ENCODE measurements at regions not wholly inside any gene's neighbourhood (a gene's known extent, or its start where the extent isn't known, plus 50 kb on each side); places are given as distances from the start of the nearest gene placed in this dataset.
"Not testable (repeated sequence)": the region's sequence is repeated elsewhere in the genome, so short reads cannot be mapped to it uniquely, and the experiment has no call there.

DNA sequence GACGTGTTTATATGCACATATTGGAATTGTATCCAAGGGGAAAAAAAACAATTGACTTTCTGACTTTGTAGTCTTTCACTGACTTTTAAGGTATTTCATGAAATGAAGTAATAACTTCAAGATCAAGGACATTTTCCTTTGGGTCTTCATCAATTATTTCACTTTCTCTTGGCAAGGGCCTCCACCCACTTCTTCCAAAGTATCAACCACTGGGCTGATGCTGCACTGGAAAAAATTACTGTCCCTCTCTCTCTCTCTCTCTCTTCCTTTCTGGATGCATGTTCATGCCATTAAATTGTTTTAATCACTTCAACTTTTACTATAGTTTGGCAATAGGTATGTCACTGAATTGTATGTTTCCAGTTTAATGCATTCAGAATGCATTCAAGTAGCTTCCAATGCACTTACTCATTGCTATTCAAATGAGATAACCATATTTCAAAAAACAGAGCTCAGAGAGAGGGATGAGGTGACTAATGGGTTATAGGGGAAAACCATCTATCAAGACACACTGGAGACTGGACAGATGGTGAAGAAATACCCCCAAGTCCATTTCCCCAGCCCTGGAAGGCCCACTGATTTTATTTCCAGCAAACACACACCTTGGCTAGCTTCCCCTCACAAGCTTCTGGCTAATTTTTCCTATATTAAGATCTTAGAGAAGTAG lies 585.3 kb downstream of the EBF1 start:
- no peak for DNase-seq

DNA sequence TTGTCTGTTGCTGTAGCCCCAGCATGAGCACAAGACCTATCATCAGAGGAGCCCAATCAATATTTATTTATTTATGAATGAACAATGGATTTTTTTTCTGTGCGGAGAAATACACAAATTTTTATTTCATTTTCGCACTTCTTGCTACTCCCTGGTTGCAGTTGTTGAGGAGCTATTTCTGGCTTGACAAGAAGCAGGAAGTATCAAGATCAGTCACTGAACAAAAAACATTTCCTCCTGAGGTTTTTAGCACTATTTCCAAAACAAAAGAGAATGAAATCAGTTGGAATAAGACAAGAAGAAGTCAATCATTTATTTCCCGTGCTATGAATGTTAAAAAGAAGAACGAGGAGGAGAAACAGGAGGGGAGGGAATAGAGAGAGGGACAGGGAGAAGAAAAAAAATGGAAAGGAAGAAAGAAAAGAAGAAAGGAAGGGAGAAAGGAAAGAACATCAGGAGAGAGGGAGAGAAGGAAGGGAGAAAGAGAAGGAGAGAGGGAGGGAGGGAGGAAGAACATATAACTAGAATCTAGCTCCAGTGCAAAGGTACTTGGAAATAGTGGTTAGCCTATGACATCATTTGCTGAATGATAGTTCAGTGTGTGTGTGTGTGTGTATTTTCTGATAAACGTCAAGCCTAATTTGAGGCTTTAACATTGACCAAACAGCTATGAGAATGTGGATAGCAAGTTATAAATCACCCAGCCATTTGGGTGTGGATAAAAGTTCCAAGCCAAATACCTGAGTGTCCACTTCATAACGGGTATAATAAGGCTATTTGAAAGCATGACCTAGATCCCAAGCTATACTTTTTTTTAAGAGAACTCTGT lies 586.0 kb downstream of the EBF1 start:
- no peak for DNase-seq

DNA sequence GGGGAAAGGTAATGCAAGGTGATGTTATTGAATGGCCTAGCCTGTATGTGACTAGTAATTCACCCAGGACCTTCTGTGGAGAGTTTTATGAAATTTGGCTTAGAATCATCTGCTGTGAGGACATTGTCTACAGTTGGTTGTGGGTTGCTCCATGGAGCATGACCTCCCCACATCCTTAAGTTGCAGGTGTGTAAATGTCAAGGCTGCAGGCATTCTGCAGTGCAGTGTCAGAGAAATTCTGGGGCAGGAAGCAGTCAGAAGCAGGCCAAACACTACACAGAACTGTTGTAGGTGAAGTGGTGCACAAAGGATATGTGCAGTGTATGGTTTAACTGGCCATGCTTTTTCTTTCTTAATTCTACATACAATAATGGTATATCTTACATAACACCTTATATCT lies 588.3 kb downstream of the EBF1 start:
- DNase-seq, result no peak

DNA sequence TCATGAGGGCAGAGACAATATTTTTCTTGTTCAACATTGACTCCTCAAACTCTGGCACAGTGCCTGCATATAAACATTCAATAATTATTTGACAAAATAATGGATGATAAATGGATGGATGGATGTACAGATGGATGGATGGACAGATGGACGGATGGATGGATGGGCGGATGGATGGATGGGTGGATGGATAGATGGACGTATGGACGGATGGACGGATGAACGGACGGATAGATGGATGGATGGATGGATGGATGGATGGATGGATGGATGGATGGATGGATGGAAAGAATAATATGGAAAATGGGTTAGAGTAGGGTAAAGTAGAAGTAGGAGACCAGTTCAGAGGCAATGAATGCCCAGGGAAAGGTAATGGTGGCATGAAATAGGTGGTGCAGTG lies 589.2 kb downstream of the EBF1 start:
- DNase-seq, result no peak

DNA sequence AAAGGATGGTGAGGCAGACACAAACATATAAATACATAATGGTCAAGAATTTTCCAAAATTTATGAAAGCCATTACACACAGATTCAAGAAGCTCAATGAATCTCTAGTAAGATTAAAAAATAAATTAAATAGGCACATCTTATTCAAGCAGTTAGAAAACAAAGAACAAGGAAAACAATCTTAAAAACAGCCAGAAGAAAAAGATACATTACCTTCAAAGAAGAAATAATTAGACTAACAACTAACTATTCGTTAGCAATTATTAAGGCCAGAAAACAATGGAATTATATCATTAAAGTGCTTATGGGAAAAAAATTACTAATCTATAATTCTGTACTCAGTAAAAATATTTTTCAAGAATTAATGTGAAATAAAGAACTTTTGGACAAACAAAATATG lies 593.1 kb downstream of the EBF1 start:
- DNase-seq, result no peak

DNA sequence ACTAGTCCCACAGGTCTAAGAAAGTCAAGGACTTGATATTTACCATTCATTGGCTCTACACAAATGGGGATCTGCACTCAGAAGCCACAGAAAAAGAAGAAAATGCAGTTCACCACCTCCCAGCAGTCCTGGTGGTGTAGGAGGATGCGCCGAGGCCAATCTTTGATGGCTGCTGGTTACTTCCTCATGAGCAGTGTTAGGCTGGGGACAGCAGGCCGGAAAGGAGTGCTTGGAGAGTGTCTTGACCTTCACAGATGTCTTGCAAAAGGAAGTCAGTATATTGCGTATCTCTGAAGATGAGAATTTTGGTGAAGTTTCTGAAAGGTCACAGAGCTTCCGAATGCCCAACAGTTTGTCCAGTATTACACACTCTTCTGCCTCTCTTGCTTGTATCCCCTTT lies 597.0 kb downstream of the EBF1 start:
- no peak for DNase-seq

DNA sequence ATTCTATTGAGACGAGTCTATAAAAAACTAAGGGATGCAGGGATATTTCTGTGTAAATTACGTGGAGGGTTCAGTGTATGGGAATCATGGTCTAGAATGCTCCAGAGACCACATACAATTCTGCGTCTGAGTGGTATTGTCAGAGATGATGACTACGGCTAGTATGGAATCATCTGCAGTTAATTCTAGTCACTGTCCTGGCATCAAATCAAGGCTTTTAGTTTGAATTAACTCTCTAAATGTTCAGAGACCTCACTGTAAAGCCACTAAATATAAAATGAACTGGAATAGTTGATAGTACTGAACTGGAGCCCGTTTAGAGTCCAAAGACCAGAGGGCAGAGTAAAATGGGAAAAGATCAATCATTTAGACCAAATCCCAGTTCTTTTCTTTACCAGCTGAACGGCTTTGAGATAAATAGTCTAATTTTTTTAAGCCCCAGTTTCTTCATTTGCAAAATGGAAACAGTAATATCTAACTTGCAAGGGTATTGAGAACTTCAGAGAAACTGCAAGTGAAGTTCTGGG lies 599.8 kb downstream of the EBF1 start:
- no peak for DNase-seq

DNA sequence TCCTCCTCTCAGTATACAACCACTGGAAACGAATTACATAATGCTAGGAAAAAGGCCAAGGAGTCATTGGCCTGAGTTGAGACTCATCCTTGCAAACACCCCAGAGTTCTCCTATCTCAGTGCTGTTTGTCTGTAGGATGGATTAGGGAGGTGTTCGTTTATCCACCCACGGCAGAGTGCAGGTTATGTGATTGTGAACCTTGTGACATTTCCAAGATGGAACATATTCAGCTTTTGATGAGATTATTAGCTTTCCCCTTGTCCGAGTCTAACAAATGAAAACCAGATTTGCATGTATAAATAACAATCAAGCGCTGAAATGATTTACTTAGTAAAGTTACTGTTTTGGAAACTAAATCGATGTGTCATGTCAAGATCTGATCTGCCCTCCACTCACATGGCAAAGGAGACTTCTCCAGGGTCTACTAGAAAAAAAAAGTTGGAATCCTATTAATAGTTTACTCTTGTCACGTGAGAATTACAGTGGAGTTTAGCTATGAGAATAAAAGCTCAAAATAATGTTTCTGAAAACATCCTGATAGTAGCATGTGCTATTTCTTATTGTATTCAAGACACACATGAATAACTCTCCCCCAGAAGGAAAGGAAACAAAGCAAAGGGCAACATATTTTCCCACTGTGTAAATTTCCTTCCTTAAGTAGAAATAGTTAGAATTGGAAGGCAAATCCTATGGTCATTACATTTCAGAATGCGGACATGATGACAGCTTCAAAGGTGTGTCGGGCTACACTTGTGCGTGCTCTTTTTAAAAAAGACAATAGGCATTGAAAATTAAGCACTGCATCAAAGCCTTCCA lies 600.4 kb downstream of the EBF1 start:
- DNase-seq, result no peak

DNA sequence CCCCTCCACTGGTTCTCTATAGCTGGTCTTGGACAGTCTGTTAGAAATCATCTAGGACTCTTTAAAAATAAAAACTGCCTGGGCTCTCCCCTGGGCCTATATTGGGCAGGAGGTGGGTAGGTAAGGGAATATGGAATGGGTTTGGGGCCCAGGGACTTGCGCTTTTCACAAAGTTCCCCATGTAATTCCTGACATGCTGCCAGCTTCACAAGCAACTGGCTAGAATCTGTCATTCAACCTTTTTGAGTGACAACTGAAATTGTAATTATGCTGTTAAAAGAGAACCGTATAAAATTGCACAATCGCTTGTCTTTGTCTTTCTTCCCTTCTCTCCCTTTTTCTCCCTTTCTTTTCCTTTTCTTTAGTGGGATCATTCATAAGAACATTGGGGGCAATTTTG lies 603.1 kb downstream of the EBF1 start:
- DNase-seq, result no peak

DNA sequence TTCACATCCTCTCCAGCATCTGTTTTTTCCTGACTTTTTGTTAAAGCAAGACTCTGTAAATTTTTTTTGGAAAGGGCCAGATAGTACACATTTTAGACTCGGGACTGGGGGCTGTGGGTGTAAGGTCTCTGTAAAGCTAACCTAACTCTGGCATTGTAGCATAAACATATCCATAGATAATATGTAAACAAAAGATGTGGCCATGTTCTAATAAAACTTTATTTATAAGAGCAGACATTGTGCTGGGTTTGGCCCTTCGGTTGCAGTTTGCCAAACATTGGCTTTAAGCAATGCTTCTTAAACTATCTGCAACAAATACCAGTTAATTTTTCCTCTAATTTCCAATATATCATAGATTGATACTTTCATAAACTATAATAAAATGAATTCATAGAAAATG lies 605.2 kb downstream of the EBF1 start:
- DNase-seq, result no peak

DNA sequence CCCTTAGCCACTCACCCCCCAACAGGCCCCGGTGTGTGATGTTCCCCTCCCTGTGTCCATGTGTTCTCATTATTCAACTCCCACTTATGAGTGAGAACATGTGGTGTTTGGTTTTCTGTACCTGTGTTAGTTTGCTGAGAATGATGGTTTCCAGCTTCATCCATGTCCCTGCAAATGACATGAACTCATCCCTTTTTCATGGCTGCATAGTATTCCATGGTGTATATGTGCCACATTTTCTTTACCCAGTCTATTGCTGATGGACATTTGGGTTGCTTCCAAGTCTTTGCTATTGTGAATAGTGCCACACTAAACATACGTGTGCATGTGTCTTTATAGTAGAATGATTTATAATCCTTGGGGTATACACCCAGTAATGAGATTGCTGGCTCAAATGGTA lies 605.7 kb downstream of the EBF1 start:
- DNase-seq, result not testable (repeated sequence)

DNA sequence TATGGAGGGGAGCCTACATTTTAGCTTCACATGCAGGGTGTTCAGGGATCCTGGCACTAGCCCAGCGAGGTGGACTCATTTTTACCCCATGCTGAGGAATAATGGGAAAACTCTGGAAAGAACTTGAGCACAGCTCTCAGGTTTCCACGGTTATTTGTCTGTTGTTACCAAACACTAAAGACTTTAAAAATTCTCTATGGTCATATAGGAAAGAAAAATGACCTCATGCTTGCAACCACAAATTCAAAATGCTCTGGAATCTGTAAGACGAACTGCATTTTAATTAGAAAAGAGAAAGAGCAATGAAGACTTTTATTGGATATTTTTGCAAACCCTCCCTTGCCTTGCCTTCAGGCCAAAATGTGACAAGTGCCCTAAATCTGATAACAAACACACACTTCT lies 606.9 kb downstream of the EBF1 start:
- DNase-seq, result no peak

DNA sequence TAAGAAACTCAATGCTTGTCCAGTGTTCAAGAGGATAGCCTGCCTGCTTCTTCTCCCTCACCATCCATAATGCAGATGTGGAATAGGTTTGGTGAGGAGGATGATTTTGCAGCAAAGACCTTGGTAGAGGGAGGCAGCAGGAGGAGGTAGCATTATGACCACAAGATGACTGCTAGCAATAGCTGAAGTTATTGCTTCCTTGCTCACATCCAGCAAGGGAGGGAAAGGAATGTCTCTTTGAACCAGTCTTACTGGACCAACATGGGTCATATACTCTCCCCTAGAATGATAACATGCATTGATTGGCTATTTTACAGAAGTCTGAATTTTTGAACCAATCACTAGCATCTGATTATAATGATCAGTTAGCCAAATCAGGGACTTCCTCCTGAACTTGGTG lies 607.6 kb downstream of the EBF1 start:
- no peak for DNase-seq

DNA sequence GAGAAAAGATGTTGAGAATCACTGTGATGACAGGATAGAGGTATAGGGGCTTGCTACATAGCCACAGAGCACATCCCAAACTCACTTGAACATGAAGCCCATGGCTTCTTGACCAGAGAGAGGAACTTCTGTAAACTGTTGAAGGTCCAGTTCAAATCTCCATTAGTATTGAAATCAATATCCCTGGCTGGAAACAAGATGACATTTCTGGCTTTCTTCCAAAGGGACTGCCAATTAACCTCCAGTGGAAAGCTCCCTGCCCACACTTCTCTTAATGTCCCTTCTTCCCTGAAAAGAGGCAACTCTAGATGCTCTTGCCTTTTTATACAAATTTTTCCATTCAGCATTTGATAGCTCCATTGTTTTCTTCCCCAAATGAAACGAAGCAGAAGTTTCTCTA lies 612.1 kb downstream of the EBF1 start:
- no peak for DNase-seq

DNA sequence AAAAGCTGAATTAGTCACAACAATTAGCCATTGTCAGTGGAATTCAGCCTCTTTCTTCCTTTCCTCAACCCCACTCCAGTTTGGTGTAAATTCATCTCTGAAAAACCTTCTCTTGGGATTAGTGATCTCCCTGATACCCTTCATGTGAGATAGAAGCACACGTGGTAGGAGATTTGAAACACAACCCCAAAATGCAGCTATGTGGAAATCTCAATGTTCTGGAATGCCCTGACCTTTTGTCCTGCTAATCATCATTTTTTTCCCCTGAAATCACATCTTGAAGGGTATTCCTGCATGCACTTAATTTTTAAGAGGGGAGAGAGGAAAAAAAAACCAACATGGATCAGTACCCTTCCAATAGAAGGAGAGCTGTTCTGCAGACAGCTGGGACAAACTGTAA lies 612.6 kb downstream of the EBF1 start:
- DNase-seq, result no peak

DNA sequence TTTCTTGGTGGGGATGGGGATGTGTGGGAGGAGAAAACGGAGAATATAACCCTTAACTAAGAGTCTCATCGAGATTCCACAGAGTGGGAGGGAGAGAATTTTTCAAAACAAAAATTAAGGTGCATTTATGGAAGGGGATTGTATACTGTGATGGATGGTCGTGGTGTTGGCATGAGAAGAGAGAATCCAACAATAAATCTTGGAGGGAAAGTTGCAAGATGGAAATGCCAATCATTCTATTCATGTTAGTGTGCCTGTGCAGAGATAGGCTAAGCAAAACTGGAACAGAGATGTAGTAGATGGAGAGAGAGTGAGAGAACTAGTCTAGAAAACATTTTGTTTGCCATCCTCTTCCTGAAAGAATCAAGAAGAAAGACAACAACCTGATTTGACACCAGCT lies 613.1 kb downstream of the EBF1 start:
- DNase-seq, result no peak

DNA sequence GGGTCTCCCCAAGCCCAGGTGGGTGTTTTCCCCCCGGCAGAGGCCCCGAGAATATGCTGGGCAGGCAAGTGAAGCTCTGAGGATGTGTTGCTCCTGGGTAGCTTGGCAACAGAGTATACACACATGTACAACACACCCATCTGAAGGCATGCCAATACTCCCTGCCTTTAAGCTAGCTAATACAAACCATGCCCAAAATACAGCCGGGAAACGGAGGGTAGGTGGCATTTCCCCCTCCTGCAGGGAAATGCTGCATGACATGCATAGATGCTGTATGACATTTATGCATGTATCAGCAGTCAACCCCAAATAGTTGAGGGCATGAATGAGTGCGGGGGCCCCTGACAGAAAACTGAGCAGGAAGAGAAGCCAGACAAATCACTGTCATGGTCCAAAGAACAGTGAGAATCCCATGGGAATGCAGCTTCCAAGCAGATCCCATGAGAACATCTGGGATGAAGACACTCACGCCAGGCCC lies 614.1 kb downstream of the EBF1 start:
- DNase-seq, result no peak

DNA sequence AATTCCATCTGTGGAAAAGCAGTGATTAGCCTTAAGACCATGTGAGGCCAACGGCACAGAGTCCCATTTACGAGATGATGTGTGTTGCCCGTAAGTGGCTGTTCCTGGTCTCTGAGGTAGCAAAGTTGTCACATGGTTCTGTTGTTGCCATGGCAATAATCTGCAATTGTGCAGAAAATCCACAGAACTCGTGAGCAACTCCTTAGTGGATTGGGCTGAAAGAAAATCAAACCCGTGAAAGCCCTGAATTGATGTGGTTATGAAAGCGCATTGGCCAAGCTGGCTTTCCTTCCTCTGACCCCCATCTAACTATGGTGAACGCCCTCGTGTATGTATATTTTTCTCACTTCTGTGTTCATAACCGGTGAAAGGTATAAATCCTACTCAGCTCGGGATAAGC lies 614.7 kb downstream of the EBF1 start:
- no peak for DNase-seq

DNA sequence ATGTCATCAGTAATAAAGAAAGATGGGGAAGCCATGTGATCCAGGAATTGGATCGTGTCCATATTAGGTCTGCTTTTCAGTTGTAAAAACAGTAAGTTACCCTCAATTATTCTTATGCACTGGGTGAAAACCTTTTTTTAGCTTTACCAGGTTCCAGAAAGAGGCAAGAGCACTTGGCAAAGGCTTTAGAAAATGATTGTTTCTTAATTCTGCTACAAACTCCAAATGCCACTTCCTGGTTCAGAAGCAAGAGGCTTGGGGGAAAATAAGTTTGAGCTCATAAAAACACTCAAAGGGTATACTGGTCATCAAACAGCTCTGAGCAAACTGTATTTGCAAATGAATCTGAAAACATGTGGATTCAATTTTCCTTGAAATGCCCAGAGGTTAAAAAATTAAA lies 615.6 kb downstream of the EBF1 start:
- DNase-seq, result no peak

DNA sequence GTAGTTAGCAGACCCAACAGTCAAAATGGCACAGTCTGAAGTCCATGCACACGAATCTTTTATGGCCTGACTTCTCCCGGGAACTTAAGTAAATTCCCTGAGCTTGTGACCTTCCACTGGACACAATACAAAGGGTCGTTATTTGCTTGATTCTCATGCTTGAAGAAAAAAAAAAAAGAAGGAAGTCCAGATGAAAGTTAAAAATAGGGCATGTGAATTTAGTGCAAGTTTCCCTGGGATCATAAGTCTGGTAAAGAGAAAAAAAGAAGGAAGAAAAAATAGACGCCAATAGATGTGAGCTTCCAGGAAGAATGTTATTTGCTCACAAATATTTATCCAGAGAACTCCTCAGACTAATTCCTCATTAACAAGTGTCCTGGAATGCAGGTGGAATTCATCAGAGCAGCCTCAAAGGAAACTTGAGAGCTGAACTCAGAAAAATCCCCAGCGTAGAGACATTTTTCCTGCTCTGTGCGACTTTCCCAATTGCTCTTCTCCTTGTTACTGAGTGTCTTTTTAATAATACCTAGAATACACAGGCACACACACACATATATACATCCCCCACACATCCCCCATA lies 616.3 kb downstream of the EBF1 start:
- DNase-seq, result no peak

DNA sequence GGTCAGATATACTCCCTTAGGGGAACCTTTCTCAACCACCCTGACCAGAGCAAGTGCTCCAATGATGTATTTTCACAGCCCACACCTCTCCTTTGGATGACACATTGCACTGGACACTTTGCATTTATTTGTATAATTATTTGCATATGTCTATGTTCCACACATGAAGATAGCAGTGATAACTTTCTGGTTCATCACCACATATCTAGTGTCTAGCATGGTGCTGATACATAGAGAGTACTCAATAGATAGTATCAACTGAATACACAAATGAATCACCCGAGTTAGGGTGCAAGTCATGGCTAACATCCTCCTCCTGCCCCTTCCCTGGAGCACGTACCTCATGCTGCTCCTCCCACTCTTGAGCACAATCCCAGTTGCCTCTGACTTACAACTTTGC lies 617.6 kb downstream of the EBF1 start:
- no peak for DNase-seq

DNA sequence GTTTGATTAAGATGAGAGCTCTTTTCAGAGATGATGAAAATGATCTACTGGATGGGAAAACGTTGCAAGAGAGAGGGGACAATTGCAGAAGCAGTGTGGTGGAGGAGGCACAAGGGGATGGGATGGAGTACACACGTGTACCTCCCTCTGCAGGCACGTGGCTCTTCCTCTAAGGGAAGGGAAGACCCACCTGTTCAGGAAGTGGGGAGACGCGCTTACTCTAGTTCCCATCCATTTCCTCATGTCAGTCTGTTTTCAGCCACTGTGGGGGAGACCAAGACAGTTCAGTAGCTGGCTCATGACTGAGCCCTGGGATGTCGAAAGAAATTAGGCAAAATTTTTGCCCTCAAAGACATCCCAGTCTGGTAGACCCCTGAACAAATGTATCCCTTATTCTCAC lies 619.2 kb upstream of the CLINT1 start:
- no peak for DNase-seq

DNA sequence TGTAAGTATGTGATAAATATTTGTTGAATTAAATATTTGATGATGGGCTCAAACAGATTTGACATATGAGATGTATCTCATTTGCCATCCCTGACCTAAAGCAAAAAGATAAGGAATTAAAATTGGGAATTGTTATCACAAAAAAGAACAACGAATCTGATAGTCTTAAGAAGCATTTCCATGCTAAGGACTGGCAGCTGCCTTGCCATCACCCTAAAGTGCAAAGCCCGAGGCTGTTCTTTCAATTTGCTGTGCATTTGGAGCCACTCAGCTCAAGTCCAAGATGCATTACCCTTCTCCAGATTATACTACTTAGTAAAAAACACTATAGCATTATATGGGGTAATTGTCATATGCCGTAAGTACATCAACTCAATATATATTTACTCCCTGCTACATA lies 618.3 kb upstream of the CLINT1 start:
- no peak for DNase-seq

Measured in NCI-H1436 treated with DMSO at 0.1 percent for 48 hours (cell line).